ENCODE measurements at regions not wholly inside any gene's neighbourhood (a gene's known extent, or its start where the extent isn't known, plus 50 kb on each side); places are given as distances from the start of the nearest gene placed in this dataset.

- TF ChIP-seq EP300 (IDR thresholded peaks at IDR 0.05) = no peak
- Histone ChIP-seq H3K9me3 (peaks cover 8% of the 10 kb centered on the region), H3K27me3 (no peaks in the 10 kb centered on the region), H3K27ac (no peak overlapping the region), H3K4me3 (no peak overlapping the region), H3K36me3 (no peaks in the 10 kb centered on the region), H3K4me1 (no peaks in the 10 kb centered on the region)
- 83% methylated on average over 1 of the region's 1 CpG for WGBS
- DNase-seq (ENCODE audit: low spot score in 2 of 2) = no peak
Measured at GRCh38 chr7:13715534-13715933, 273.9 kb downstream of the ETV1 start.

- no peak for DNase-seq (ENCODE audit: low spot score in 2 of 2)
- H3K4me1 ChIP-seq = no peaks in the 10 kb centered on the region
- no peak overlapping the region for H3K4me3 ChIP-seq
- no peaks in the 10 kb centered on the region for H3K27me3 ChIP-seq
- H3K36me3 ChIP-seq = no peaks in the 10 kb centered on the region
- H3K27ac ChIP-seq = no peak overlapping the region
- no peak for TF ChIP-seq POLR2A (IDR thresholded peaks at IDR 0.05)
- TF ChIP-seq POLR2AphosphoS5 (IDR thresholded peaks at IDR 0.05) = no peak
- WGBS = 67% methylated on average over 2 of the region's 2 CpGs
- H3K9me3 ChIP-seq = peaks cover 8% of the 10 kb centered on the region
Measured at GRCh38 chr7:13717031-13717430, 272.4 kb downstream of the ETV1 start.

DNA sequence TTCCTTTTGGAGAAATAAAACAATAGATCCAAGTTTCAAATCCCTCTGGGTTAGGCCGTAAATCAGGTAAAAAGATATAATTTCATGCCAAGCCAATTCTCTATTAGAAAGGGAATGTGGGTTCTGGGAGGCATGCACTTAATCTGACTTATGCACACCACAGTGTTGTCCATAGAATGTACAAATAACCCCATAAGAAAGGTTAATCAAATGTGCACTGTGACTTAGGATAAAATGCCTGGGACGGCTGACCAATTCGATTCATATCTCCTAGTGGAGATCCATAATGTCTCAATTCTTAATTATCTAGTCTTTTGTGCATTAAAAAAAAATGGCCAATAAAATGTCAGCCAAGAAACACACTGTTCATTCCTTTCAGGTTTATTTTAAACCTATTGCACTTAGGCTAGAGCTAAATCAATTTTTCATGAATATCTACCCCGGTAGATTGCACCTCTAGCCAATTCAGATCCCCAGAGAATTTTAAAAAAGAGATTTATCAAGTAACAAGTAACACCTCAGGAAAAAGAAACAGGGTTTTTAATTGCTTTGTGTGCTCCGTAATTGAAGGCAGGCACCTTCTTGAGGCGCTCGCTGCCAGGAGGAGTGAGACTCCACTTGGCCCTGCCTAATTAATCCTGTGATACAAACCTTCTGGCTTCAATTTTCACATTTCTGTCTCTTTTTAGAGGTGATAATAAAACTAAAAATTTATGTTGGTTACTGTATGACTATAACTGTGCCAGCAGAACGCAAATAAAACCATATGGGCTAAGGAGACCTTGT, 265.1 kb downstream of the ETV1 start:
- no peak for DNase-seq (ENCODE audit: low spot score in 2 of 2)
- Histone ChIP-seq H3K27me3 (no peaks in the 10 kb centered on the region), H3K4me3 (no peak overlapping the region), H3K4me1 (no peaks in the 10 kb centered on the region), H3K36me3 (no peaks in the 10 kb centered on the region), H3K27ac (no peak overlapping the region), H3K9me3 (no peaks in the 10 kb centered on the region)
- WGBS = 62% methylated on average over 8 of the region's 8 CpGs
- TF ChIP-seq EP300 (IDR thresholded peaks at IDR 0.05) (no peak), POLR2AphosphoS5 (IDR thresholded peaks at IDR 0.05) (no peak)

DNA sequence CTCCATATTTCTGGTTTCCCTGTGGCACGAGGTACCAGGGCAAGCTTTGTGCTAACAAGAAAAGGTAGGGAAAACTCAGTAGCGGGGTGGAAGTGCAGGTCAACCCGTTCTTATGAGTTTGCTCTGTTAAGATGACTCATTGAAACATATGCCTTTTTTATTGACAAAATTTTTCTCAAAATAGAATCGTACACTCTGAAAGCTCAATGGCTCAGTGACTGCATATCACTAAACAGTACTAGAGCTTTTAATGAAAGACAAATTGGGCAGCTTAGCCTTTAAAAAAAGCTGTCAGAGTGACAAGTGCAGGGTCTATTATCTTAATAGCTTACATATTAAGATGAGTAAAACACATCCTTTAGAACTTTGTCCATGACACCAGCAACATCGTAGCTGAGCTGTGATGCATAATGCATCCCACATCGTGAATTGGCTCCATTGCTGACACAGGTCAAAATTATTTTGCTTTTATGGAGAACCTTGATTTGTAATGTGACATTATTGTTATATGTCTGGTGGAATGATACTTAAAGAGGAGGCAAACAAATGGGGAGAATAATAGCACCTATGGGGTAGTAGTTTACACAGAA, 264.4 kb downstream of the ETV1 start:
- TF ChIP-seq POLR2A (IDR thresholded peaks at IDR 0.05) (no peak), EP300 (IDR thresholded peaks at IDR 0.05) (no peak), POLR2AphosphoS5 (IDR thresholded peaks at IDR 0.05) (no peak), CTCF (IDR thresholded peaks at IDR 0.05) (no peak)
- Histone ChIP-seq H3K4me1 (no peaks in the 10 kb centered on the region), H3K36me3 (no peaks in the 10 kb centered on the region), H3K4me3 (no peak overlapping the region), H3K9me3 (no peaks in the 10 kb centered on the region), H3K27ac (no peak overlapping the region), H3K27me3 (no peaks in the 10 kb centered on the region)
- WGBS = 53% methylated on average over 6 of the region's 6 CpGs
- DNase-seq (ENCODE audit: low spot score in 2 of 2) = no peak

- Histone ChIP-seq H3K27me3 (no peaks in the 10 kb centered on the region), H3K36me3 (no peaks in the 10 kb centered on the region), H3K9me3 (no peaks in the 10 kb centered on the region), H3K27ac (no peak overlapping the region), H3K4me1 (no peaks in the 10 kb centered on the region), H3K4me3 (no peak overlapping the region)
- TF ChIP-seq EP300 (IDR thresholded peaks at IDR 0.05) (no peak), POLR2A (IDR thresholded peaks at IDR 0.05) (no peak), CTCF (IDR thresholded peaks at IDR 0.05) (no peak), POLR2AphosphoS5 (IDR thresholded peaks at IDR 0.05) (no peak)
- no peak for DNase-seq (ENCODE audit: low spot score in 2 of 2)
- 89% methylated on average over 2 of the region's 2 CpGs for WGBS
Measured at GRCh38 chr7:13725591-13725990, 263.9 kb downstream of the ETV1 start.

DNA sequence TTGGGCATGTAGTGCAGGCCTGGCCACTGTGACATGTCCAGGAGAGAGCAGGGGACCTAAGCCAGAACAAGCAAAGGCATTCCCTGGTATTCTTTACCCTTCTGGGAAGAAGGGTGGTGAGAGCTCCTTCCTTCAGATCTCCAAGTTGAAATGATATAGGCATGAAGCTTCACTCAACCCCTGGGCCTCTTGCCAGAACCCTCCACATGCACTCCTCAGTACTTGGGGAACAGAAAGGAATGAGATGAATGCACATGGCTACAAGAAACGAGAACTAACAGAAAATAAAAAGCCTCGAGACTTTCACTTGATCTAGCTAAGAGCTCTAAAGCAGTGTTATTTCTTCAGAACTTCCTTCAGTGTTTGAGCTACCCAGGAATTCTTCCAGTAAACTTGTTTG, 262.2 kb downstream of the ETV1 start:
- Histone ChIP-seq H3K4me1 (no peaks in the 10 kb centered on the region), H3K36me3 (no peaks in the 10 kb centered on the region), H3K27me3 (no peaks in the 10 kb centered on the region), H3K4me3 (no peak overlapping the region), H3K9me3 (no peaks in the 10 kb centered on the region), H3K27ac (no peak overlapping the region)
- TF ChIP-seq EP300 (IDR thresholded peaks at IDR 0.05) = no peak
- no peak for TF ChIP-seq POLR2AphosphoS5 (IDR thresholded peaks at IDR 0.05)
- TF ChIP-seq POLR2A (IDR thresholded peaks at IDR 0.05) = no peak
- no peak for TF ChIP-seq CTCF (IDR thresholded peaks at IDR 0.05)
- no peak for DNase-seq (ENCODE audit: low spot score in 2 of 2)
- 71% methylated on average over 2 of the region's 2 CpGs for WGBS

All from suprapubic skin (tissue), 4 donors.